GM12878 (cell line): ENCODE measurements at regions not wholly inside any gene's neighbourhood (a gene's known extent, or its start where the extent isn't known, plus 50 kb on each side); places are given as distances from the start of the nearest gene placed in this dataset.

ENCODE experiments used
- ATAC-seq: fragments of 200-7000 bp; cut with Tn5 transposase; 3 replicates; pipeline ENCODE4 v1.9.1; 2020; ENCODE audit warnings: mild to moderate bottlenecking, moderate library complexity
- BruUV-seq: library from RNA; stranded (reverse); fragments of 400-500 nt; replicated peaks from 2 replicates; lab custom pipeline; 2021; lab: Mats Ljungman, UMichigan
- CTCF ChIA-PET: fragments of 300-600 bp; sonication (Branson Sonifier 250); formaldehyde crosslinking; extraction: SDS; loops from one replicate; lab custom pipeline; 2021; ENCODE audit warnings: inconsistent platforms; lab: Yijun Ruan, JAX
- POLR2A ChIA-PET: fragments of 350-600 bp; formaldehyde crosslinking; extraction: SDS; loops from one replicate; lab custom pipeline; 2021; ENCODE audit warnings: inconsistent platforms; lab: Charles Lee
- RAD21 ChIA-PET: fragments of 300-600 bp; sonication (Branson Sonifier 250); formaldehyde crosslinking; loops from one replicate; lab custom pipeline; 2023; ENCODE audit warnings: antibody characterized with exemption; ENCODE audit not compliant: unreplicated experiment; lab: Charles Lee
- SMC1A ChIA-PET: fragments of 300-600 bp; sonication (Branson Sonifier 250); formaldehyde crosslinking; loops from one replicate; lab custom pipeline; 2023; ENCODE audit not compliant: unreplicated experiment, uncharacterized antibody; lab: Charles Lee
- DNase-seq: peaks from one replicate; pipeline ENCODE4 v3.0.0-alpha.2; 2011; ENCODE audit warnings: low read depth, low spot score
- FAIRE-seq: peaks from 3 replicates; lab custom pipeline; 2011; peaks lifted over from hg19 to GRCh38; lab: Jason Lieb, UNC
- H2AFZ ChIP-seq: 2 replicates; pipeline ENCODE4 v1.6.0; 2011; ENCODE audit warnings: low read depth, low read length, control low read depth; ENCODE audit not compliant: control insufficient read depth
- H3K27ac ChIP-seq: 2 replicates; pipeline ENCODE4 v1.5.1; 2011; ENCODE audit warnings: control low read depth; ENCODE audit not compliant: control insufficient read depth, insufficient read depth
- H3K27me3 ChIP-seq, 2 experiments: replicated peaks in 1 of 2; 2 replicates each; pipeline versions ENCODE4 v1.6.0 to v1.6.1; 2011; ENCODE audit warnings: low read length in 1 of 2; ENCODE audit not compliant: control insufficient read depth in 2 of 2, insufficient read depth in 2 of 2
- H3K36me3 ChIP-seq, 2 experiments: 2 replicates each; pipeline ENCODE4 v1.5.1; 2011; ENCODE audit warnings: low read length in 1 of 2; ENCODE audit not compliant: control insufficient read depth in 2 of 2, insufficient read depth in 2 of 2
- H3K4me1 ChIP-seq: 2 replicates; pipeline ENCODE4 v1.6.1; 2011; ENCODE audit warnings: mild to moderate bottlenecking, low read length, moderate library complexity, mixed read lengths; ENCODE audit not compliant: control insufficient read depth, insufficient read depth
- H3K4me2 ChIP-seq: 2 replicates; pipeline ENCODE4 v1.6.0; 2011; ENCODE audit warnings: control low read depth; ENCODE audit not compliant: control insufficient read depth, insufficient read depth
- H3K4me3 ChIP-seq: fragments of 200-600 bp; sonication (generic); 2 replicates; pipeline ENCODE4 v1.5.1; 2016
- H3K79me2 ChIP-seq: 2 replicates; pipeline ENCODE4 v1.6.0; 2011; ENCODE audit warnings: low read length; ENCODE audit not compliant: control insufficient read depth, insufficient read depth
- H3K9ac ChIP-seq: 2 replicates; pipeline ENCODE4 v1.8.0; 2011; ENCODE audit warnings: low read length, control low read depth, mixed read lengths; ENCODE audit not compliant: control insufficient read depth, insufficient read depth
- H3K9me3 ChIP-seq: replicated peaks from 3 replicates; pipeline ENCODE4 v1.5.1; 2011; ENCODE audit warnings: mild to moderate bottlenecking, low read length; ENCODE audit not compliant: control insufficient read depth, insufficient read depth
- H4K20me1 ChIP-seq: 2 replicates; pipeline ENCODE4 v1.6.0; 2011; ENCODE audit not compliant: control insufficient read depth, insufficient read depth
- CBFB ChIP-seq: IDR thresholded peaks from 2 replicates; pipeline ENCODE4 v1.6.1; 2016; ENCODE audit warnings: antibody characterized with exemption, low read depth
- EGR1 ChIP-seq, 2 experiments: IDR thresholded peaks; 1 replicate in 1 of 2; 2 replicates in 1 of 2; pipeline ENCODE4 v1.6.1; 2011 to 2012; ENCODE audit warnings: low read depth in 2 of 2, low read length in 2 of 2, borderline replicate concordance in 1 of 2, mild to moderate bottlenecking in 1 of 2, moderate library complexity in 1 of 2
- NFYA ChIP-seq: IDR thresholded peaks from 2 replicates; pipeline ENCODE4 v1.6.1; 2011; ENCODE audit warnings: low read depth, mild to moderate bottlenecking, low read length, improper control_type of control experiment, borderline replicate concordance
- RBBP5 ChIP-seq: fragments of 200-600 bp; sonication (generic); conservative IDR thresholded peaks from 2 replicates; pipeline ENCODE4 v1.6.1; 2016
- RCOR1 ChIP-seq: conservative IDR thresholded peaks from 2 replicates; pipeline ENCODE4 v1.6.1; 2012; ENCODE audit warnings: low read depth, low read length, improper control_type of control experiment
- RFX5 ChIP-seq: IDR thresholded peaks from 2 replicates; pipeline ENCODE4 v1.6.1; 2011; ENCODE audit warnings: low read depth, low read length, improper control_type of control experiment
- SMAD1 ChIP-seq: fragments of 450-650 bp; IDR thresholded peaks from 2 replicates; pipeline ENCODE4 v1.6.1; 2018; ENCODE audit warnings: mild to moderate bottlenecking, low read depth; ENCODE audit not compliant: partially characterized antibody
- ZNF207 ChIP-seq: fragments of 450-650 bp; IDR thresholded peaks from 2 replicates; pipeline ENCODE4 v1.6.1; 2014; ENCODE audit warnings: antibody characterized with exemption, mild to moderate bottlenecking, borderline replicate concordance
- ZNF24 ChIP-seq: fragments of 450-650 bp; IDR thresholded peaks from 2 replicates; pipeline ENCODE4 v1.6.1; 2017; ENCODE audit warnings: antibody characterized with exemption, mild to moderate bottlenecking
- WGBS: methylation state at CpG from one replicate; pipeline ENCODE4 v1.1.6; 2016; ENCODE audit warnings: low lambda C conversion rate; ENCODE audit not compliant: insufficient replicate concordance, insufficient coverage; ENCODE audit errors: missing lambda C conversion rate; 5-methylcytosine and 5-hydroxymethylcytosine counted together
- in situ Hi-C: fragments of 300-500 bp; cut with MboI; formaldehyde crosslinking; loops from 9 replicates; pipeline ENCODE4 v1.14.3; 2018; ENCODE audit warnings: mixed read lengths
- intact Hi-C: fragments of 100-400 bp; cut with micrococcal nuclease; formaldehyde crosslinking; loops from one replicate; pipeline ENCODE4 v1.14.2; 2022; ENCODE audit not compliant: unreplicated experiment
- TF ChIP-seq, protein P1 (sequence below): fragments of 450-650 bp; IDR thresholded peaks from 2 replicates; pipeline ENCODE4 v1.6.1; 2017; ENCODE audit warnings: low read depth, mild to moderate bottlenecking, moderate library complexity

DNA sequence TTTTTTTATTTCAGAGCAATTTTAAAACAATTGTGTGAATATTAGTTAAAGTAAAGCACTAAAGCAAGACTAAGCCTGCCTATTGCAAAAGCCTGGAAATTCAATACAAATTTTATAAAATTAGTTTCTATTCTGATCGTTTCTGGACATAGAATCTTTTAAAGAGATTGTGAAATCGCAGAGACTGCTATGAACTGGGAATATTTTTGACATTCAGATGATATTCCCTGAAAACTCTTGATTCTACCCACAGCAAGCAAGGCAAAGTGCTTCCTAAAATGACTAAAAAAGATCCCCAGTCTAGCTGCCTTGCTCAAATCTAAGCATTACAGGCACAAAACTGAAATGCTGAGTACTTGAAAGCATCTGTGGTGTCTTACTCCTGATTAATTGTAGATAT lies 187.6 kb upstream of the CEP162 start:
- Histone ChIP-seq H3K27ac (no peak overlapping the region), H3K36me3 (no peaks in the 10 kb centered on the region), H3K79me2 (no peaks in the 10 kb centered on the region), H3K4me1 (no peaks in the 10 kb centered on the region), H4K20me1 (no peaks in the 10 kb centered on the region), H3K27me3 (no peaks in the 10 kb centered on the region), H2AFZ (no peak overlapping the region; the same call in 1 of the 2 replicates), H3K9me3 (no peaks in the 10 kb centered on the region), H3K4me3 (no peak overlapping the region), H3K9ac (no peak overlapping the region), H3K4me2 (no peak overlapping the region)
- ChIA-PET SMC1A (interaction anchor here (1.1 to 2.9 kb wide), 5 partner anchors 11 to 131 kb away, joined by 3 to 20 read pairs (median 6); no protein-coding TSS in a partner anchor), CTCF (interaction anchor here (2.7 kb wide), 1 partner anchor 11 kb away, joined by 10 read pairs; no protein-coding TSS in a partner anchor), POLR2A (no interaction called here), RAD21 (no interaction called here)
- ATAC-seq = no peak
- no peak for FAIRE-seq
- intact Hi-C loops (loop anchor here (10.0 kb wide), 1 partner anchor 530 kb away; no protein-coding TSS in a partner anchor), in situ Hi-C loops (no loop called here)
- 0% methylated on average over 2 of the region's 2 CpGs for WGBS
- BruUV-seq = no TSS peak
- no peak for TF ChIP-seq ZNF24
- no peak for DNase-seq

DNA sequence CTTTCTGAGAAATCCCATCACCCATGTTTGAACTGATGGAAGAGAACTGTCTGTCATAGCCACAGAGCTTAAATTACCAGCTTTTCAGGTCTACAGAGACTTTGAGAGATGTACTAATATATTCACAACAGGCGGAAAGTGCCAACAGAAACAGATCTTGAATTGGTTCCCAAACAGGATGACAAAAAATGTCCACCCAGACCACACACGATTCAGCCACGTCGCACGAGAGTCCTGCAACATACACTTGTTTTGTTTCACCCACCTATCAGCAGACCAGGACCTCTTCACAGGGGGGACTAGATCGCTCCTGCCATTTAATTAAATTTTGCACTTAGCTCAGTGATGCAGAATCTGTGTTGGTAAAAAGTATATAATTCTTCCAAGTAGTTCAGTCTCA lies 187.1 kb upstream of the CEP162 start:
- no peak for TF ChIP-seq ZNF207
- TF ChIP-seq SMAD1 = no peak
- TF ChIP-seq RBBP5 = no peak
- TF ChIP-seq RFX5 = no peak
- TF ChIP-seq CBFB = no peak
- no peak for TF ChIP-seq NFYA
- no peak for TF ChIP-seq EGR1 (IDR thresholded peaks at IDR 0.05; ENCODE audit: borderline replicate concordance in 1 of 2, low read depth in 2 of 2, low read length in 2 of 2)
- TF ChIP-seq, protein P1, sequence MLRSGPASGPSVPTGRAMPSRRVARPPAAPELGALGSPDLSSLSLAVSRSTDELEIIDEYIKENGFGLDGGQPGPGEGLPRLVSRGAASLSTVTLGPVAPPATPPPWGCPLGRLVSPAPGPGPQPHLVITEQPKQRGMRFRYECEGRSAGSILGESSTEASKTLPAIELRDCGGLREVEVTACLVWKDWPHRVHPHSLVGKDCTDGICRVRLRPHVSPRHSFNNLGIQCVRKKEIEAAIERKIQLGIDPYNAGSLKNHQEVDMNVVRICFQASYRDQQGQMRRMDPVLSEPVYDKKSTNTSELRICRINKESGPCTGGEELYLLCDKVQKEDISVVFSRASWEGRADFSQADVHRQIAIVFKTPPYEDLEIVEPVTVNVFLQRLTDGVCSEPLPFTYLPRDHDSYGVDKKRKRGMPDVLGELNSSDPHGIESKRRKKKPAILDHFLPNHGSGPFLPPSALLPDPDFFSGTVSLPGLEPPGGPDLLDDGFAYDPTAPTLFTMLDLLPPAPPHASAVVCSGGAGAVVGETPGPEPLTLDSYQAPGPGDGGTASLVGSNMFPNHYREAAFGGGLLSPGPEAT = no peak
- TF ChIP-seq RCOR1 = no peak
- TF ChIP-seq, all 136 proteins: peak for 0
- ATAC-seq (no peak), DNase-seq (no peak), FAIRE-seq (no peak)
- Histone ChIP-seq H3K79me2 (no peaks in the 10 kb centered on the region), H4K20me1 (no peaks in the 10 kb centered on the region), H3K27ac (no peak overlapping the region), H3K9ac (no peak overlapping the region), H2AFZ (no peak overlapping the region), H3K36me3 (no peaks in the 10 kb centered on the region), H3K27me3 (no peaks in the 10 kb centered on the region), H3K4me1 (no peaks in the 10 kb centered on the region), H3K4me3 (no peak overlapping the region), H3K4me2 (no peak overlapping the region), H3K9me3 (no peaks in the 10 kb centered on the region)
- SMC1A ChIA-PET = interaction anchor here (0.9 to 2.9 kb wide), 10 partner anchors 8 to 160 kb away, joined by 3 to 25 read pairs (median 4); no protein-coding TSS in a partner anchor
- in situ Hi-C loops (no loop called here), intact Hi-C loops (loop anchor here (10.0 kb wide), 1 partner anchor 530 kb away; no protein-coding TSS in a partner anchor)
- no TSS peak for BruUV-seq
- WGBS = 28% methylated on average over 6 of the region's 6 CpGs
- CTCF ChIA-PET = interaction anchor here (1.2 to 2.7 kb wide), 6 partner anchors 8 to 250 kb away, joined by 3 to 24 read pairs (median 8); no protein-coding TSS in a partner anchor
- RAD21 ChIA-PET = interaction anchor here (1.5 to 2.2 kb wide), 2 partner anchors 8 to 14 kb away, joined by 4 to 12 read pairs; no protein-coding TSS in a partner anchor
- POLR2A ChIA-PET = no interaction called here
